Naive B cell (primary cell): ENCODE measurements at regions not wholly inside any gene's neighbourhood (a gene's known extent, or its start where the extent isn't known, plus 50 kb on each side); places are given as distances from the start of the nearest gene placed in this dataset.
"Not testable (repeated sequence)": the region's sequence is repeated elsewhere in the genome, so short reads cannot be mapped to it uniquely, and the experiment has no call there.

Experiments
- ATAC-seq, 2 donors: fragments of 150-1000 bp; cut with Tn5 transposase; 2 replicates each; pipeline ENCODE4 v1.10.0; 2021; ENCODE audit warnings: low read depth in 2 of 2, mild to moderate bottlenecking in 2 of 2, moderate library complexity in 2 of 2
- DNase-seq: peaks from one replicate; pipeline ENCODE4 v3.0.0; 2022
- H3K27ac Mint-ChIP-seq, 6 donors: one replicate each; pipeline ENCODE4 v1.8.0; 2020 to 2022; ENCODE audit warnings: mild to moderate bottlenecking in 6 of 6, mixed read lengths in 6 of 6, moderate library complexity in 5 of 6, inconsistent platforms in 2 of 6
- H3K27me3 Mint-ChIP-seq, 3 donors: one replicate each; pipeline ENCODE4 v1.8.0; 2021 to 2022; ENCODE audit warnings: mixed read lengths in 3 of 3, mild to moderate bottlenecking in 1 of 3
- H3K36me3 Mint-ChIP-seq, 2 donors: one replicate each; pipeline ENCODE4 v1.8.0; 2020 to 2022; ENCODE audit warnings: mixed read lengths in 2 of 2, inconsistent platforms in 1 of 2, mild to moderate bottlenecking in 1 of 2
- H3K4me1 Mint-ChIP-seq, 3 donors: one replicate each; pipeline ENCODE4 v1.8.0; 2020 to 2022; ENCODE audit warnings: mixed read lengths in 3 of 3, inconsistent platforms in 1 of 3, mild to moderate bottlenecking in 1 of 3, moderate library complexity in 1 of 3
- H3K4me3 Mint-ChIP-seq, 8 donors: one replicate each; pipeline ENCODE4 v1.8.0; 2020 to 2022; ENCODE audit warnings: mild to moderate bottlenecking in 8 of 8, mixed read lengths in 8 of 8, moderate library complexity in 8 of 8, inconsistent platforms in 2 of 8
- H3K9me3 Mint-ChIP-seq, 7 donors: one replicate each; pipeline ENCODE4 v1.8.0; 2020 to 2022; ENCODE audit warnings: mixed read lengths in 7 of 7, mild to moderate bottlenecking in 5 of 7, inconsistent platforms in 2 of 7, moderate library complexity in 1 of 7

- H3K4me3 Mint-ChIP-seq, DNase-seq, H3K27ac Mint-ChIP-seq, H3K4me1 Mint-ChIP-seq, H3K27me3 Mint-ChIP-seq, ATAC-seq, H3K36me3 Mint-ChIP-seq: not testable (repeated sequence)
- peaks cover 9 to 80% (median 62%) of the 10 kb centered on the region in 7 donors for H3K9me3 Mint-ChIP-seq
Measured at GRCh38 chr11:54797906-54798305, 91.3 kb downstream of the OR4A5 start.

- H3K36me3 Mint-ChIP-seq, result peaks cover 6 to 18% of the 10 kb centered on the region in 2 donors
- ATAC-seq (no peak), DNase-seq (no peak)
- peaks cover 13 to 76% (median 36%) of the 10 kb centered on the region in 7 donors for H3K9me3 Mint-ChIP-seq
- H3K4me1 Mint-ChIP-seq, result no peaks in the 10 kb centered on the region
- H3K4me3 Mint-ChIP-seq, result peak overlapping the region in 1 of 8 donors; percentile 47
- H3K27ac Mint-ChIP-seq, result no peak overlapping the region
- H3K27me3 Mint-ChIP-seq, result no peaks in the 10 kb centered on the region
Measured at GRCh38 chr11:54832676-54833075, 126.0 kb downstream of the OR4A5 start.

GRCh38 chr11:54855047-54855446, 148.4 kb downstream of the OR4A5 start:
- not testable (repeated sequence) for H3K27ac Mint-ChIP-seq, ATAC-seq, DNase-seq, H3K4me1 Mint-ChIP-seq, H3K36me3 Mint-ChIP-seq, H3K27me3 Mint-ChIP-seq, H3K4me3 Mint-ChIP-seq
- peaks cover 8 to 81% (median 46%) of the 10 kb centered on the region in 7 donors for H3K9me3 Mint-ChIP-seq
